ENCODE measurements at regions not wholly inside any gene's neighbourhood (a gene's known extent, or its start where the extent isn't known, plus 50 kb on each side); places are given as distances from the start of the nearest gene placed in this dataset.

DNA sequence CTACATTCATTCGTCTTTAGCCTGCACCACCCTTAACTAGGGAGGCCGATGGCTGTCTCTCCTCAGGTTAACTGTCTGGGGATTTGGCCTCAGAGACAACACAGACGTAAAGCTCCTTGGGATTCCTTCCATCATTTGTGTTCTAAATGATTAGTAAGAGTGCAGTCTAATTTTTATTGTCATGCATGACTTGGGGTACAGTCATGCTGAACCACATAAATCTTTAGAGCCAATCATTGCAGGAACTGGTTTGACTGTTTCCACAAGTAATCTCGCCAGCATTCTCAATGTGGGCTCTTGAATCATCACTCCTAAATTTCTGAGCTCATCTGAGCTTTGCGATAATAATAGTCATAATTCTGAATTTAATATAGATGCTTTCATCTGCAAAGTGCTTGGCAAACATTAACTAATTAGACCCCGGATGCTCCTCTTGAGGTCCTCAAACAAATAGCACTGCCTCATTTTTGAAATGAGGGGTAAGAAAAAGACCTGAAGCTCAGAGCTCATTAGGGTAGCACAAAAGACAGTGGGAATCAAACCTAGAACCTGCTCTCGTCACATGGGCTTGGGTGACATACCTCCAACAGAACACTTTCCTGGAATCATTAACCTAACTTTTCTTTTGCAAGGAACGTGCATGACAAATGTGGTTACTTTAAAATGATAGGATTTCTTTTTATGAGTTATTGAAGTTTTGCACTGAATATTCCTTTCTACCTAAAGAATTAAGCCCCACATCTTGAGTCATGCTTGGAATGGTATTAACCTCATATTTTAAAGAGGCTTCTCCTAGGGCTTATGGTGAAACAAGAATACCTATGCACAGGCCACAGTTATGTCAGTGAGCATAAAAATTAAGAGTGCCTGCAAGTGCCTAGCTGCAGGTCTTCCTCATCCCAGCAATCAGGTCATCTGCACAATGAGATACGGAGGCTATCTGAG lies 118.9 kb upstream of the NRP1 start:
- TF ChIP-seq, protein P1, sequence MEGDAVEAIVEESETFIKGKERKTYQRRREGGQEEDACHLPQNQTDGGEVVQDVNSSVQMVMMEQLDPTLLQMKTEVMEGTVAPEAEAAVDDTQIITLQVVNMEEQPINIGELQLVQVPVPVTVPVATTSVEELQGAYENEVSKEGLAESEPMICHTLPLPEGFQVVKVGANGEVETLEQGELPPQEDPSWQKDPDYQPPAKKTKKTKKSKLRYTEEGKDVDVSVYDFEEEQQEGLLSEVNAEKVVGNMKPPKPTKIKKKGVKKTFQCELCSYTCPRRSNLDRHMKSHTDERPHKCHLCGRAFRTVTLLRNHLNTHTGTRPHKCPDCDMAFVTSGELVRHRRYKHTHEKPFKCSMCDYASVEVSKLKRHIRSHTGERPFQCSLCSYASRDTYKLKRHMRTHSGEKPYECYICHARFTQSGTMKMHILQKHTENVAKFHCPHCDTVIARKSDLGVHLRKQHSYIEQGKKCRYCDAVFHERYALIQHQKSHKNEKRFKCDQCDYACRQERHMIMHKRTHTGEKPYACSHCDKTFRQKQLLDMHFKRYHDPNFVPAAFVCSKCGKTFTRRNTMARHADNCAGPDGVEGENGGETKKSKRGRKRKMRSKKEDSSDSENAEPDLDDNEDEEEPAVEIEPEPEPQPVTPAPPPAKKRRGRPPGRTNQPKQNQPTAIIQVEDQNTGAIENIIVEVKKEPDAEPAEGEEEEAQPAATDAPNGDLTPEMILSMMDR (IDR thresholded peaks at IDR 0.05; ENCODE audit: insufficient read depth, low read length) = no peak
- no peak overlapping the region for H3K4me3 ChIP-seq (ENCODE audit: low read depth, low read length)
- peak; percentile 48 for DNase-seq (ENCODE audit: low read depth)

GRCh38 chr10:33448421-33449140 lies 114.1 kb upstream of the NRP1 start:
- H3K4me3 ChIP-seq (ENCODE audit: low read depth, low read length) = no peak overlapping the region
- DNase-seq (ENCODE audit: low read depth) = no peak
- TF ChIP-seq, protein P1 (IDR thresholded peaks at IDR 0.05; ENCODE audit: insufficient read depth, low read length) = no peak

GRCh38 chr10:33441561-33441960 lies 107.1 kb upstream of the NRP1 start:
- DNase-seq (ENCODE audit: low read depth) = no peak
- H3K4me3 ChIP-seq (ENCODE audit: low read depth, low read length) = no peak overlapping the region
- TF ChIP-seq, protein P1 (IDR thresholded peaks at IDR 0.05; ENCODE audit: insufficient read depth, low read length) = no peak

DNA sequence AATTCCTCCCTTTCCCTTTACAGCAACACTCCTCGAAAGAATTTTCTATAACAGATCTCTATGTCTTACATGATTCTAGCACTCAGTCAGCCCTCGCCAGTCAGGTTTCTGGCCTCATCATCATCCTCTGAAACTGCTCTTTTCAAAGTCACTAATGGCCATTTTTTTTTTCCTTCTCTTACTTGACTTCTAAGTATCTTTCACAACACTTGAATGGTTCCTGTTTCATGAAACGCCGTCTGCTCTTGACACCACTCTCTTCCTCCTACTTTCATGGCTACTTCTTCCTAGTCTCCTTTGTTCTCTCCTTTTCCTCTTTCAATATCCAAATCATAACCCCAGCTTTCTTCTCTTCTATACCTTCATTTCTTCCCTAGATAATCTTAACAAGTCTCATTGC lies 100.5 kb upstream of the NRP1 start:
- no peak for DNase-seq (ENCODE audit: low read depth)
- H3K4me3 ChIP-seq (ENCODE audit: low read depth, low read length) = no peak overlapping the region
- TF ChIP-seq, protein P1 (IDR thresholded peaks at IDR 0.05; ENCODE audit: insufficient read depth, low read length) = no peak

- DNase-seq (ENCODE audit: low read depth) = peak; percentile 41
- H3K4me3 ChIP-seq (ENCODE audit: low read depth, low read length) = no peak overlapping the region
- TF ChIP-seq, protein P1 (IDR thresholded peaks at IDR 0.05; ENCODE audit: insufficient read depth, low read length) = no peak
These were observed 94.2 kb upstream of the NRP1 start for GRCh38 chr10:33428682-33429081.

GRCh38 chr10:33423154-33423529 lies 88.7 kb upstream of the NRP1 start:
- TF ChIP-seq, protein P1 (IDR thresholded peaks at IDR 0.05; ENCODE audit: insufficient read depth, low read length) = no peak
- DNase-seq (ENCODE audit: low read depth) = peak; percentile 76
- H3K4me3 ChIP-seq (ENCODE audit: low read depth, low read length) = no peak overlapping the region
